ENCODE measurements at regions not wholly inside any gene's neighbourhood (a gene's known extent, or its start where the extent isn't known, plus 50 kb on each side); places are given as distances from the start of the nearest gene placed in this dataset.
A peak's percentile ranks its signal among the peaks of the same experiment; 100 is the strongest.

DNA sequence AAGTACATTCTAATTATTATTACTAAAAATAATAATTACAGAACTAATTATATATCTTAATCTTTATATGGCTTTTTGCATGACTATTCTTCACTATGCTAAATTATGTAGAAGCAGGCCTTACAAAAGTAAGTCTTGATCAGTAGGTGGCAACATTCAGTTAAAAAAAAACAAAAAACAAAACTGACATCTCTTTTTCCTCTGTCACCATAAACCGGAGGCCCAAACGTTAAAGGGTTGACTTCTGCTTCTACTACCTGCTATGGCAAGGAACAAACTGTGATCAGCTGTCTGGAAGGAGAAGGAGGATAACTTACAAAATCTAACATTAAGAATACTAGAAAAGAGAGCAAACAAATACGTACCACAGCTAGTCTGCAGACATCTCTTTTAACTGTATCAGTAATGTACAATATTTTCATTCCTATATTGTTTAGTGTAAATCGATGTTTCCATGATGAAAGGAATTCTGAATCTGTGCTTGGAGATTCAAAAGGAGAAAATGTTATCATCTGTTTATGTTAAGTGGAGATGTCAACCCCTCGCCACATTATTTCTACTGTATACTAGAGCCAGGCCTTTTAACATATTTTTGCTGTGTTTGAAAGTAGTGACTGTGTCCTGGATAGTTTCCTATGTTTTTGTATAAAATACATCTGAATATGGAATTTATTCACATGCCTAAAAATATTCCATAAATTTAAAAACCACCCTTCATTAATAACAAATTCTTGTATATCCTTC lies 1525.4 kb downstream of the SLITRK1 start:
- H3K4me3 ChIP-seq (ENCODE audit: low read length) = no peak overlapping the region
- no peak overlapping the region for H2AFZ ChIP-seq (ENCODE audit: low read depth, low read length)
- H3K4me2 ChIP-seq (ENCODE audit: low read length) = no peak overlapping the region
- H4K20me1 ChIP-seq (ENCODE audit: insufficient read depth) = no peaks in the 10 kb centered on the region
- no peaks in the 10 kb centered on the region for H3K36me3 ChIP-seq (ENCODE audit: insufficient read depth, low read length)
- H3F3A ChIP-seq (ENCODE audit: insufficient read depth, low read length, poor library complexity, severe bottlenecking) = peaks cover 3% of the 10 kb centered on the region
- H3K9me2 ChIP-seq (ENCODE audit: insufficient read depth, low read length) = no peaks in the 10 kb centered on the region
- no peak overlapping the region for H3K27ac ChIP-seq (ENCODE audit: low read length)
- no peaks in the 10 kb centered on the region for H3K9me3 ChIP-seq (ENCODE audit: low read length)
- H3K9ac ChIP-seq (ENCODE audit: low read length) = no peak overlapping the region
- TF ChIP-seq SMC3 (conservative IDR thresholded peaks at IDR 0.05; ENCODE audit: poor library complexity) (peak; percentile 52), RAD21 (conservative IDR thresholded peaks at IDR 0.05) (peak; percentile 55), POLR2AphosphoS5 (IDR thresholded peaks at IDR 0.05) (no peak), MXI1 (conservative IDR thresholded peaks at IDR 0.05; ENCODE audit: poor library complexity, severe bottlenecking) (no peak), TAF1 (IDR thresholded peaks at IDR 0.05; ENCODE audit: low read depth) (no peak), EZH2 (IDR thresholded peaks at IDR 0.05; ENCODE audit: borderline replicate concordance, insufficient read depth, low read length, poor library complexity, severe bottlenecking) (no peak), EP300 (conservative IDR thresholded peaks at IDR 0.05; ENCODE audit: poor library complexity, severe bottlenecking) (no peak)
- TF ChIP-seq, protein P1, sequence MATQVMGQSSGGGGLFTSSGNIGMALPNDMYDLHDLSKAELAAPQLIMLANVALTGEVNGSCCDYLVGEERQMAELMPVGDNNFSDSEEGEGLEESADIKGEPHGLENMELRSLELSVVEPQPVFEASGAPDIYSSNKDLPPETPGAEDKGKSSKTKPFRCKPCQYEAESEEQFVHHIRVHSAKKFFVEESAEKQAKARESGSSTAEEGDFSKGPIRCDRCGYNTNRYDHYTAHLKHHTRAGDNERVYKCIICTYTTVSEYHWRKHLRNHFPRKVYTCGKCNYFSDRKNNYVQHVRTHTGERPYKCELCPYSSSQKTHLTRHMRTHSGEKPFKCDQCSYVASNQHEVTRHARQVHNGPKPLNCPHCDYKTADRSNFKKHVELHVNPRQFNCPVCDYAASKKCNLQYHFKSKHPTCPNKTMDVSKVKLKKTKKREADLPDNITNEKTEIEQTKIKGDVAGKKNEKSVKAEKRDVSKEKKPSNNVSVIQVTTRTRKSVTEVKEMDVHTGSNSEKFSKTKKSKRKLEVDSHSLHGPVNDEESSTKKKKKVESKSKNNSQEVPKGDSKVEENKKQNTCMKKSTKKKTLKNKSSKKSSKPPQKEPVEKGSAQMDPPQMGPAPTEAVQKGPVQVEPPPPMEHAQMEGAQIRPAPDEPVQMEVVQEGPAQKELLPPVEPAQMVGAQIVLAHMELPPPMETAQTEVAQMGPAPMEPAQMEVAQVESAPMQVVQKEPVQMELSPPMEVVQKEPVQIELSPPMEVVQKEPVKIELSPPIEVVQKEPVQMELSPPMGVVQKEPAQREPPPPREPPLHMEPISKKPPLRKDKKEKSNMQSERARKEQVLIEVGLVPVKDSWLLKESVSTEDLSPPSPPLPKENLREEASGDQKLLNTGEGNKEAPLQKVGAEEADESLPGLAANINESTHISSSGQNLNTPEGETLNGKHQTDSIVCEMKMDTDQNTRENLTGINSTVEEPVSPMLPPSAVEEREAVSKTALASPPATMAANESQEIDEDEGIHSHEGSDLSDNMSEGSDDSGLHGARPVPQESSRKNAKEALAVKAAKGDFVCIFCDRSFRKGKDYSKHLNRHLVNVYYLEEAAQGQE (IDR thresholded peaks at IDR 0.05; ENCODE audit: borderline replicate concordance) = no peak
- TF ChIP-seq, protein P2, sequence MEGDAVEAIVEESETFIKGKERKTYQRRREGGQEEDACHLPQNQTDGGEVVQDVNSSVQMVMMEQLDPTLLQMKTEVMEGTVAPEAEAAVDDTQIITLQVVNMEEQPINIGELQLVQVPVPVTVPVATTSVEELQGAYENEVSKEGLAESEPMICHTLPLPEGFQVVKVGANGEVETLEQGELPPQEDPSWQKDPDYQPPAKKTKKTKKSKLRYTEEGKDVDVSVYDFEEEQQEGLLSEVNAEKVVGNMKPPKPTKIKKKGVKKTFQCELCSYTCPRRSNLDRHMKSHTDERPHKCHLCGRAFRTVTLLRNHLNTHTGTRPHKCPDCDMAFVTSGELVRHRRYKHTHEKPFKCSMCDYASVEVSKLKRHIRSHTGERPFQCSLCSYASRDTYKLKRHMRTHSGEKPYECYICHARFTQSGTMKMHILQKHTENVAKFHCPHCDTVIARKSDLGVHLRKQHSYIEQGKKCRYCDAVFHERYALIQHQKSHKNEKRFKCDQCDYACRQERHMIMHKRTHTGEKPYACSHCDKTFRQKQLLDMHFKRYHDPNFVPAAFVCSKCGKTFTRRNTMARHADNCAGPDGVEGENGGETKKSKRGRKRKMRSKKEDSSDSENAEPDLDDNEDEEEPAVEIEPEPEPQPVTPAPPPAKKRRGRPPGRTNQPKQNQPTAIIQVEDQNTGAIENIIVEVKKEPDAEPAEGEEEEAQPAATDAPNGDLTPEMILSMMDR (IDR thresholded peaks at IDR 0.05; ENCODE audit: poor library complexity, severe bottlenecking) = peak; percentile 41
- no peaks in the 10 kb centered on the region for H3K27me3 ChIP-seq (ENCODE audit: insufficient read depth, low read depth, low read length)
- H3K79me2 ChIP-seq (replicated peaks; ENCODE audit: insufficient read depth, low read length) = no peaks in the 10 kb centered on the region

DNA sequence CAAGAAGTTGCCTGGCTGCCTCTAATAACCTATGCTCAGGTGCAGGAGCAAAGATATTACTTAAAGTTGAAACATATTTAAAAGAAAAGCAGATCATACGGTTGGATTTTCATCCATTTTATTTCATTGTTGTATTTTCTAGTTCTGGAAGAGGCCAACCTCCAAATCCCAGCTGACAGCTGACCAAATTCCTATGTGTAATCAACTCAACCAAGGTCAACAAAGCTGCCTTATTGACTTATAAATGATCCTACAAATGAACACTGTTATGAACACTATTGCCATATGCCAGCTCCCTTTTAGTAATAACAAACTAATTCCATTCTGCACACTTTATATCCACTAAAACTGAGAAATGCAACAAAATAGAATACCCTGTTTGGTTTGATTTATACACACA lies 1537.4 kb downstream of the SLITRK1 start:
- H3K4me3 ChIP-seq (ENCODE audit: low read length) = no peak overlapping the region
- H3K9me2 ChIP-seq (ENCODE audit: insufficient read depth, low read length) = no peaks in the 10 kb centered on the region
- no peak overlapping the region for H3K27ac ChIP-seq (ENCODE audit: low read length)
- no peaks in the 10 kb centered on the region for H3K79me2 ChIP-seq (replicated peaks; ENCODE audit: insufficient read depth, low read length)
- no peak overlapping the region for H3K4me2 ChIP-seq (ENCODE audit: low read length)
- TF ChIP-seq, protein P2 (IDR thresholded peaks at IDR 0.05; ENCODE audit: poor library complexity, severe bottlenecking) = no peak
- no peak for TF ChIP-seq EZH2 (IDR thresholded peaks at IDR 0.05; ENCODE audit: borderline replicate concordance, insufficient read depth, low read length, poor library complexity, severe bottlenecking)
- TF ChIP-seq MXI1 (conservative IDR thresholded peaks at IDR 0.05; ENCODE audit: poor library complexity, severe bottlenecking) = no peak
- TF ChIP-seq, protein P1 (IDR thresholded peaks at IDR 0.05; ENCODE audit: borderline replicate concordance) = no peak
- TF ChIP-seq POLR2AphosphoS5 (IDR thresholded peaks at IDR 0.05) = no peak
- no peak for TF ChIP-seq EP300 (conservative IDR thresholded peaks at IDR 0.05; ENCODE audit: poor library complexity, severe bottlenecking)
- no peak for TF ChIP-seq TAF1 (IDR thresholded peaks at IDR 0.05; ENCODE audit: low read depth)
- no peak for TF ChIP-seq SMC3 (conservative IDR thresholded peaks at IDR 0.05; ENCODE audit: poor library complexity)
- no peak for TF ChIP-seq RAD21 (conservative IDR thresholded peaks at IDR 0.05)
- no peaks in the 10 kb centered on the region for H3F3A ChIP-seq (ENCODE audit: insufficient read depth, low read length, poor library complexity, severe bottlenecking)
- no peaks in the 10 kb centered on the region for H3K27me3 ChIP-seq (ENCODE audit: insufficient read depth, low read depth, low read length)
- H3K36me3 ChIP-seq (ENCODE audit: insufficient read depth, low read length) = no peaks in the 10 kb centered on the region
- H2AFZ ChIP-seq (ENCODE audit: low read depth, low read length) = no peak overlapping the region
- H4K20me1 ChIP-seq (ENCODE audit: insufficient read depth) = no peaks in the 10 kb centered on the region
- H3K9ac ChIP-seq (ENCODE audit: low read length) = no peak overlapping the region
- no peaks in the 10 kb centered on the region for H3K9me3 ChIP-seq (ENCODE audit: low read length)
